GM12878 (cell line): ENCODE measurements at regions not wholly inside any gene's neighbourhood (a gene's known extent, or its start where the extent isn't known, plus 50 kb on each side); places are given as distances from the start of the nearest gene placed in this dataset.

ENCODE experiments used
- ATAC-seq: fragments of 200-7000 bp; cut with Tn5 transposase; 3 replicates; pipeline ENCODE4 v1.9.1; 2020; ENCODE audit warnings: mild to moderate bottlenecking, moderate library complexity
- BruUV-seq: library from RNA; stranded (reverse); fragments of 400-500 nt; replicated peaks from 2 replicates; lab custom pipeline; 2021; lab: Mats Ljungman, UMichigan
- CTCF ChIA-PET: fragments of 300-600 bp; sonication (Branson Sonifier 250); formaldehyde crosslinking; extraction: SDS; loops from one replicate; lab custom pipeline; 2021; ENCODE audit warnings: inconsistent platforms; lab: Yijun Ruan, JAX
- POLR2A ChIA-PET: fragments of 350-600 bp; formaldehyde crosslinking; extraction: SDS; loops from one replicate; lab custom pipeline; 2021; ENCODE audit warnings: inconsistent platforms; lab: Charles Lee
- RAD21 ChIA-PET: fragments of 300-600 bp; sonication (Branson Sonifier 250); formaldehyde crosslinking; loops from one replicate; lab custom pipeline; 2023; ENCODE audit warnings: antibody characterized with exemption; ENCODE audit not compliant: unreplicated experiment; lab: Charles Lee
- SMC1A ChIA-PET: fragments of 300-600 bp; sonication (Branson Sonifier 250); formaldehyde crosslinking; loops from one replicate; lab custom pipeline; 2023; ENCODE audit not compliant: unreplicated experiment, uncharacterized antibody; lab: Charles Lee
- DNase-seq: peaks from one replicate; pipeline ENCODE4 v3.0.0-alpha.2; 2011; ENCODE audit warnings: low read depth, low spot score
- FAIRE-seq: peaks from 3 replicates; lab custom pipeline; 2011; peaks lifted over from hg19 to GRCh38; lab: Jason Lieb, UNC
- H2AFZ ChIP-seq: 2 replicates; pipeline ENCODE4 v1.6.0; 2011; ENCODE audit warnings: low read depth, low read length, control low read depth; ENCODE audit not compliant: control insufficient read depth
- H3K27ac ChIP-seq: 2 replicates; pipeline ENCODE4 v1.5.1; 2011; ENCODE audit warnings: control low read depth; ENCODE audit not compliant: control insufficient read depth, insufficient read depth
- H3K27me3 ChIP-seq, 2 experiments: replicated peaks in 1 of 2; 2 replicates each; pipeline versions ENCODE4 v1.6.0 to v1.6.1; 2011; ENCODE audit warnings: low read length in 1 of 2; ENCODE audit not compliant: control insufficient read depth in 2 of 2, insufficient read depth in 2 of 2
- H3K36me3 ChIP-seq, 2 experiments: 2 replicates each; pipeline ENCODE4 v1.5.1; 2011; ENCODE audit warnings: low read length in 1 of 2; ENCODE audit not compliant: control insufficient read depth in 2 of 2, insufficient read depth in 2 of 2
- H3K4me1 ChIP-seq: 2 replicates; pipeline ENCODE4 v1.6.1; 2011; ENCODE audit warnings: mild to moderate bottlenecking, low read length, moderate library complexity, mixed read lengths; ENCODE audit not compliant: control insufficient read depth, insufficient read depth
- H3K4me2 ChIP-seq: 2 replicates; pipeline ENCODE4 v1.6.0; 2011; ENCODE audit warnings: control low read depth; ENCODE audit not compliant: control insufficient read depth, insufficient read depth
- H3K4me3 ChIP-seq: fragments of 200-600 bp; sonication (generic); 2 replicates; pipeline ENCODE4 v1.5.1; 2016
- H3K79me2 ChIP-seq: 2 replicates; pipeline ENCODE4 v1.6.0; 2011; ENCODE audit warnings: low read length; ENCODE audit not compliant: control insufficient read depth, insufficient read depth
- H3K9ac ChIP-seq: 2 replicates; pipeline ENCODE4 v1.8.0; 2011; ENCODE audit warnings: low read length, control low read depth, mixed read lengths; ENCODE audit not compliant: control insufficient read depth, insufficient read depth
- H3K9me3 ChIP-seq: replicated peaks from 3 replicates; pipeline ENCODE4 v1.5.1; 2011; ENCODE audit warnings: mild to moderate bottlenecking, low read length; ENCODE audit not compliant: control insufficient read depth, insufficient read depth
- H4K20me1 ChIP-seq: 2 replicates; pipeline ENCODE4 v1.6.0; 2011; ENCODE audit not compliant: control insufficient read depth, insufficient read depth
- BHLHE40 ChIP-seq, 2 experiments: fragments of 450-650 bp in 1 of 2; IDR thresholded peaks; 2 replicates each; pipeline ENCODE4 v1.6.1; 2011 to 2017; ENCODE audit warnings: low read depth in 2 of 2, borderline replicate concordance in 1 of 2, improper control_type of control experiment in 1 of 2, low read length in 1 of 2, mild to moderate bottlenecking in 1 of 2
- BRCA1 ChIP-seq: IDR thresholded peaks from 2 replicates; pipeline ENCODE4 v1.6.1; 2011; ENCODE audit warnings: low read depth, low read length, improper control_type of control experiment
- CBFB ChIP-seq: IDR thresholded peaks from 2 replicates; pipeline ENCODE4 v1.6.1; 2016; ENCODE audit warnings: antibody characterized with exemption, low read depth
- HCFC1 ChIP-seq: fragments of 150-350 bp; IDR thresholded peaks from 2 replicates; pipeline ENCODE4 v1.6.1; 2014; ENCODE audit warnings: low read length
- HDAC6 ChIP-seq: fragments of 200-600 bp; sonication (generic); IDR thresholded peaks from one replicate; pipeline ENCODE4 v1.8.0; 2017; ENCODE audit warnings: antibody characterized with exemption; ENCODE audit not compliant: unreplicated experiment
- JUND ChIP-seq: IDR thresholded peaks from 2 replicates; pipeline ENCODE4 v1.6.1; 2012; ENCODE audit warnings: low read depth, mild to moderate bottlenecking, low read length, improper control_type of control experiment, moderate library complexity
- KLF5 ChIP-seq: fragments of 450-650 bp; IDR thresholded peaks from 2 replicates; pipeline ENCODE4 v1.6.1; 2014; ENCODE audit warnings: mild to moderate bottlenecking; ENCODE audit not compliant: partially characterized antibody
- MYB ChIP-seq: fragments of 150-350 bp; IDR thresholded peaks from 2 replicates; pipeline ENCODE4 v1.6.1; 2014; ENCODE audit warnings: mild to moderate bottlenecking, low read depth, low read length, borderline replicate concordance
- NFIC ChIP-seq: IDR thresholded peaks from 2 replicates; pipeline ENCODE4 v1.6.1; 2012; ENCODE audit warnings: low read depth, mild to moderate bottlenecking, inconsistent platforms, low read length, moderate library complexity
- RAD21 ChIP-seq: IDR thresholded peaks from 2 replicates; pipeline ENCODE4 v1.6.1; 2011; ENCODE audit warnings: mild to moderate bottlenecking, low read depth, low read length, moderate library complexity; ENCODE audit not compliant: insufficient read depth
- SREBF1 ChIP-seq: IDR thresholded peaks from 2 replicates; pipeline ENCODE4 v1.6.1; 2012; ENCODE audit warnings: mild to moderate bottlenecking, low read length
- WGBS: methylation state at CpG from one replicate; pipeline ENCODE4 v1.1.6; 2016; ENCODE audit warnings: low lambda C conversion rate; ENCODE audit not compliant: insufficient replicate concordance, insufficient coverage; ENCODE audit errors: missing lambda C conversion rate; 5-methylcytosine and 5-hydroxymethylcytosine counted together
- in situ Hi-C: fragments of 300-500 bp; cut with MboI; formaldehyde crosslinking; loops from 9 replicates; pipeline ENCODE4 v1.14.3; 2018; ENCODE audit warnings: mixed read lengths
- intact Hi-C: fragments of 100-400 bp; cut with micrococcal nuclease; formaldehyde crosslinking; loops from one replicate; pipeline ENCODE4 v1.14.2; 2022; ENCODE audit not compliant: unreplicated experiment
- TF ChIP-seq, protein P1 (sequence below), 3 experiments: IDR thresholded peaks in 2 of 3; conservative IDR thresholded peaks in 1 of 3; 2 replicates each; pipeline ENCODE4 v1.5.1; 2011; ENCODE audit warnings: low read depth in 3 of 3, low read length in 3 of 3, mild to moderate bottlenecking in 3 of 3, control low read depth in 2 of 3, moderate library complexity in 2 of 3, inconsistent platforms in 1 of 3, mixed read lengths in 1 of 3; ENCODE audit not compliant: control insufficient read depth in 2 of 3, insufficient read depth in 1 of 3; ENCODE audit errors: extremely low read depth in 1 of 3
- TF ChIP-seq, protein P2 (sequence below): fragments of 450-650 bp; IDR thresholded peaks from 2 replicates; pipeline ENCODE4 v1.6.1; 2017; ENCODE audit warnings: mild to moderate bottlenecking
- TF ChIP-seq, protein P3 (sequence below): IDR thresholded peaks from 2 replicates; pipeline ENCODE4 v1.6.1; 2012; ENCODE audit warnings: mild to moderate bottlenecking, low read depth, low read length
- TF ChIP-seq, protein P4 (sequence below): IDR thresholded peaks from 2 replicates; pipeline ENCODE4 v1.6.1; 2011; ENCODE audit warnings: low read depth, mild to moderate bottlenecking, low read length, moderate library complexity, borderline replicate concordance; ENCODE audit errors: extremely low read depth
- TF ChIP-seq, protein P5 (sequence below): IDR thresholded peaks from 2 replicates; pipeline ENCODE4 v1.6.1; 2012; ENCODE audit warnings: low read length, inconsistent platforms

DNA sequence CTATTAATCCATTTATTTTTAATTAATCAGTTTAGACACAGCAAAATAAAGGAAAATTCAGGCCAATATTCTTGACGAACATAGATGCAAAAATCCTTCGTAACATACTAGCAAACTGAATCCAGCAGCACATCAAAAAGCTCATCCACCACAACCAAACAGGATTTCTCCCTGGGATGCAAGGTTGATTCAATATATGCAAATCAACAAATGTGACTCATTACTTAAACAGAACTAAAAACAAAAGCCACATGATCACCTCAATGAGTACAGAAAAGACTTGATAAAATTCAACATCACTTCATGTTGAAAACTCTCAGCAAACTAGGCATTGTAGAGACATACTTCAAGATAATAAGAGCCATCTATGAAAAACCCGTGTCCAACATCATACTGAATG lies 364.1 kb upstream of the THBS1 start:
- WGBS, result 55% methylated on average over 3 of the region's 3 CpGs
- Histone ChIP-seq H3K4me1 (no peaks in the 10 kb centered on the region), H3K27me3 (no peaks in the 10 kb centered on the region), H2AFZ (no peak overlapping the region), H3K79me2 (no peaks in the 10 kb centered on the region), H4K20me1 (no peaks in the 10 kb centered on the region), H3K9me3 (no peaks in the 10 kb centered on the region), H3K36me3 (no peaks in the 10 kb centered on the region), H3K4me3 (no peak overlapping the region), H3K9ac (no peak overlapping the region), H3K4me2 (no peak overlapping the region), H3K27ac (no peak overlapping the region)
- DNase-seq, result no peak
- ChIA-PET RAD21 (no interaction called here), SMC1A (no interaction called here), POLR2A (no interaction called here), CTCF (no interaction called here)
- TF ChIP-seq MYB (no peak), HCFC1 (no peak), KLF5 (no peak), HDAC6 (no peak), SREBF1 (no peak), JUND (no peak), CBFB (no peak), NFIC (no peak), BHLHE40 (IDR thresholded peaks at IDR 0.05; ENCODE audit: borderline replicate concordance in 1 of 2, low read depth in 2 of 2, low read length in 1 of 2) (no peak), BRCA1 (no peak), RAD21 (no peak)
- TF ChIP-seq, protein P1, sequence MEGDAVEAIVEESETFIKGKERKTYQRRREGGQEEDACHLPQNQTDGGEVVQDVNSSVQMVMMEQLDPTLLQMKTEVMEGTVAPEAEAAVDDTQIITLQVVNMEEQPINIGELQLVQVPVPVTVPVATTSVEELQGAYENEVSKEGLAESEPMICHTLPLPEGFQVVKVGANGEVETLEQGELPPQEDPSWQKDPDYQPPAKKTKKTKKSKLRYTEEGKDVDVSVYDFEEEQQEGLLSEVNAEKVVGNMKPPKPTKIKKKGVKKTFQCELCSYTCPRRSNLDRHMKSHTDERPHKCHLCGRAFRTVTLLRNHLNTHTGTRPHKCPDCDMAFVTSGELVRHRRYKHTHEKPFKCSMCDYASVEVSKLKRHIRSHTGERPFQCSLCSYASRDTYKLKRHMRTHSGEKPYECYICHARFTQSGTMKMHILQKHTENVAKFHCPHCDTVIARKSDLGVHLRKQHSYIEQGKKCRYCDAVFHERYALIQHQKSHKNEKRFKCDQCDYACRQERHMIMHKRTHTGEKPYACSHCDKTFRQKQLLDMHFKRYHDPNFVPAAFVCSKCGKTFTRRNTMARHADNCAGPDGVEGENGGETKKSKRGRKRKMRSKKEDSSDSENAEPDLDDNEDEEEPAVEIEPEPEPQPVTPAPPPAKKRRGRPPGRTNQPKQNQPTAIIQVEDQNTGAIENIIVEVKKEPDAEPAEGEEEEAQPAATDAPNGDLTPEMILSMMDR (IDR thresholded peaks at IDR 0.05 in 2 of 3, conservative IDR thresholded peaks at IDR 0.05 in 1 of 3; ENCODE audit: control insufficient read depth in 2 of 3, extremely low read depth in 1 of 3, insufficient read depth in 1 of 3, low read depth in 3 of 3, low read length in 3 of 3), result no peak
- TF ChIP-seq, protein P2, sequence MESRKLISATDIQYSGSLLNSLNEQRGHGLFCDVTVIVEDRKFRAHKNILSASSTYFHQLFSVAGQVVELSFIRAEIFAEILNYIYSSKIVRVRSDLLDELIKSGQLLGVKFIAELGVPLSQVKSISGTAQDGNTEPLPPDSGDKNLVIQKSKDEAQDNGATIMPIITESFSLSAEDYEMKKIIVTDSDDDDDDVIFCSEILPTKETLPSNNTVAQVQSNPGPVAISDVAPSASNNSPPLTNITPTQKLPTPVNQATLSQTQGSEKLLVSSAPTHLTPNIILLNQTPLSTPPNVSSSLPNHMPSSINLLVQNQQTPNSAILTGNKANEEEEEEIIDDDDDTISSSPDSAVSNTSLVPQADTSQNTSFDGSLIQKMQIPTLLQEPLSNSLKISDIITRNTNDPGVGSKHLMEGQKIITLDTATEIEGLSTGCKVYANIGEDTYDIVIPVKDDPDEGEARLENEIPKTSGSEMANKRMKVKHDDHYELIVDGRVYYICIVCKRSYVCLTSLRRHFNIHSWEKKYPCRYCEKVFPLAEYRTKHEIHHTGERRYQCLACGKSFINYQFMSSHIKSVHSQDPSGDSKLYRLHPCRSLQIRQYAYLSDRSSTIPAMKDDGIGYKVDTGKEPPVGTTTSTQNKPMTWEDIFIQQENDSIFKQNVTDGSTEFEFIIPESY, result no peak
- TF ChIP-seq, protein P3, sequence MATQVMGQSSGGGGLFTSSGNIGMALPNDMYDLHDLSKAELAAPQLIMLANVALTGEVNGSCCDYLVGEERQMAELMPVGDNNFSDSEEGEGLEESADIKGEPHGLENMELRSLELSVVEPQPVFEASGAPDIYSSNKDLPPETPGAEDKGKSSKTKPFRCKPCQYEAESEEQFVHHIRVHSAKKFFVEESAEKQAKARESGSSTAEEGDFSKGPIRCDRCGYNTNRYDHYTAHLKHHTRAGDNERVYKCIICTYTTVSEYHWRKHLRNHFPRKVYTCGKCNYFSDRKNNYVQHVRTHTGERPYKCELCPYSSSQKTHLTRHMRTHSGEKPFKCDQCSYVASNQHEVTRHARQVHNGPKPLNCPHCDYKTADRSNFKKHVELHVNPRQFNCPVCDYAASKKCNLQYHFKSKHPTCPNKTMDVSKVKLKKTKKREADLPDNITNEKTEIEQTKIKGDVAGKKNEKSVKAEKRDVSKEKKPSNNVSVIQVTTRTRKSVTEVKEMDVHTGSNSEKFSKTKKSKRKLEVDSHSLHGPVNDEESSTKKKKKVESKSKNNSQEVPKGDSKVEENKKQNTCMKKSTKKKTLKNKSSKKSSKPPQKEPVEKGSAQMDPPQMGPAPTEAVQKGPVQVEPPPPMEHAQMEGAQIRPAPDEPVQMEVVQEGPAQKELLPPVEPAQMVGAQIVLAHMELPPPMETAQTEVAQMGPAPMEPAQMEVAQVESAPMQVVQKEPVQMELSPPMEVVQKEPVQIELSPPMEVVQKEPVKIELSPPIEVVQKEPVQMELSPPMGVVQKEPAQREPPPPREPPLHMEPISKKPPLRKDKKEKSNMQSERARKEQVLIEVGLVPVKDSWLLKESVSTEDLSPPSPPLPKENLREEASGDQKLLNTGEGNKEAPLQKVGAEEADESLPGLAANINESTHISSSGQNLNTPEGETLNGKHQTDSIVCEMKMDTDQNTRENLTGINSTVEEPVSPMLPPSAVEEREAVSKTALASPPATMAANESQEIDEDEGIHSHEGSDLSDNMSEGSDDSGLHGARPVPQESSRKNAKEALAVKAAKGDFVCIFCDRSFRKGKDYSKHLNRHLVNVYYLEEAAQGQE, result no peak
- TF ChIP-seq, protein P4, sequence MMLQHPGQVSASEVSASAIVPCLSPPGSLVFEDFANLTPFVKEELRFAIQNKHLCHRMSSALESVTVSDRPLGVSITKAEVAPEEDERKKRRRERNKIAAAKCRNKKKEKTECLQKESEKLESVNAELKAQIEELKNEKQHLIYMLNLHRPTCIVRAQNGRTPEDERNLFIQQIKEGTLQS, result no peak
- TF ChIP-seq, protein P5, sequence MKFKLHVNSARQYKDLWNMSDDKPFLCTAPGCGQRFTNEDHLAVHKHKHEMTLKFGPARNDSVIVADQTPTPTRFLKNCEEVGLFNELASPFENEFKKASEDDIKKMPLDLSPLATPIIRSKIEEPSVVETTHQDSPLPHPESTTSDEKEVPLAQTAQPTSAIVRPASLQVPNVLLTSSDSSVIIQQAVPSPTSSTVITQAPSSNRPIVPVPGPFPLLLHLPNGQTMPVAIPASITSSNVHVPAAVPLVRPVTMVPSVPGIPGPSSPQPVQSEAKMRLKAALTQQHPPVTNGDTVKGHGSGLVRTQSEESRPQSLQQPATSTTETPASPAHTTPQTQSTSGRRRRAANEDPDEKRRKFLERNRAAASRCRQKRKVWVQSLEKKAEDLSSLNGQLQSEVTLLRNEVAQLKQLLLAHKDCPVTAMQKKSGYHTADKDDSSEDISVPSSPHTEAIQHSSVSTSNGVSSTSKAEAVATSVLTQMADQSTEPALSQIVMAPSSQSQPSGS, result no peak
- intact Hi-C loops (no loop called here), in situ Hi-C loops (no loop called here)
- no peak for FAIRE-seq
- no peak for ATAC-seq
- BruUV-seq, result no TSS peak
